HG03135 (cell line): ENCODE measurements at regions not wholly inside any gene's neighbourhood (a gene's known extent, or its start where the extent isn't known, plus 50 kb on each side); places are given as distances from the start of the nearest gene placed in this dataset.

ENCODE experiments used
- ATAC-seq: cut with Tn5 transposase; IDR thresholded peaks from one replicate; pipeline ENCODE4 v1.9.1; 2021; ENCODE audit warnings: mild to moderate bottlenecking, moderate library complexity; ENCODE audit not compliant: unreplicated experiment

- no peak for ATAC-seq
Measured at GRCh38 chr20:4370851-4371250, 121.8 kb upstream of the ADRA1D start.

- ATAC-seq: no peak
Measured at GRCh38 chr20:4369798-4370124, 120.7 kb upstream of the ADRA1D start.

- ATAC-seq: no peak
Measured at GRCh38 chr20:4369119-4369797, 120.2 kb upstream of the ADRA1D start.

- no peak for ATAC-seq
Measured at GRCh38 chr20:4366076-4366475, 117.0 kb upstream of the ADRA1D start.

- no peak for ATAC-seq
Measured at GRCh38 chr20:4358552-4358951, 109.5 kb upstream of the ADRA1D start.

- no peak for ATAC-seq
Measured at GRCh38 chr20:4352348-4352747, 103.3 kb upstream of the ADRA1D start.

- ATAC-seq: no peak
Measured at GRCh38 chr20:4350096-4350495, 101.0 kb upstream of the ADRA1D start.

- ATAC-seq: no peak
Measured at GRCh38 chr20:4344670-4345069, 95.6 kb upstream of the ADRA1D start.

GRCh38 chr20:4342609-4343008, 93.5 kb upstream of the ADRA1D start:
- ATAC-seq: no peak

- no peak for ATAC-seq
Measured at GRCh38 chr20:4341804-4342485, 92.9 kb upstream of the ADRA1D start.

- ATAC-seq: no peak
Measured at GRCh38 chr20:4335722-4336121, 86.6 kb upstream of the ADRA1D start.

- ATAC-seq: no peak
Measured at GRCh38 chr20:4332121-4332860, 83.2 kb upstream of the ADRA1D start.

- no peak for ATAC-seq
Measured at GRCh38 chr20:4330011-4330410, 80.9 kb upstream of the ADRA1D start.

GRCh38 chr20:4329232-4329631, 80.1 kb upstream of the ADRA1D start:
- no peak for ATAC-seq

- no peak for ATAC-seq
Measured at GRCh38 chr20:4328541-4328940, 79.5 kb upstream of the ADRA1D start.

GRCh38 chr20:4327956-4328355, 78.9 kb upstream of the ADRA1D start:
- no peak for ATAC-seq

- no peak for ATAC-seq
Measured at GRCh38 chr20:4326195-4327065, 77.3 kb upstream of the ADRA1D start.

- no peak for ATAC-seq
Measured at GRCh38 chr20:4325548-4326187, 76.6 kb upstream of the ADRA1D start.

GRCh38 chr20:4324611-4325243, 75.6 kb upstream of the ADRA1D start:
- no peak for ATAC-seq

GRCh38 chr20:4322499-4322898, 73.4 kb upstream of the ADRA1D start:
- no peak for ATAC-seq
